HCT116 (cell line): ENCODE measurements at regions not wholly inside any gene's neighbourhood (a gene's known extent, or its start where the extent isn't known, plus 50 kb on each side); places are given as distances from the start of the nearest gene placed in this dataset.

Source experiments
- CEBPB ChIP-seq: IDR thresholded peaks from 2 replicates; pipeline ENCODE4 v1.6.1; 2012; ENCODE audit warnings: low read depth
- EZH2 ChIP-seq: fragments of 200-600 bp; sonication (generic); IDR thresholded peaks from 2 replicates; pipeline ENCODE4 v1.6.1; 2017; ENCODE audit warnings: antibody characterized with exemption, mixed run types
- POLR2A ChIP-seq: IDR thresholded peaks from 2 replicates; pipeline ENCODE4 v1.7.0; 2011; ENCODE audit warnings: borderline replicate concordance; ENCODE audit not compliant: insufficient read depth, insufficient read length; ENCODE audit errors: extremely low read depth
- POLR2AphosphoS5 ChIP-seq: IDR thresholded peaks from 2 replicates; pipeline ENCODE4 v1.6.1; 2011; ENCODE audit warnings: mild to moderate bottlenecking, low read depth, low read length, moderate library complexity
- SIN3A ChIP-seq: IDR thresholded peaks from 2 replicates; pipeline ENCODE4 v1.6.1; 2012; ENCODE audit warnings: low read depth
- YY1 ChIP-seq: IDR thresholded peaks from 2 replicates; pipeline ENCODE4 v1.6.1; 2011; ENCODE audit warnings: low read length, low read depth, moderate library complexity, mild to moderate bottlenecking; ENCODE audit not compliant: insufficient replicate concordance; ENCODE audit errors: extremely low read depth
- TF ChIP-seq, protein P1 (sequence below), 3 experiments: fragments of 200-600 bp in 1 of 3; sonication (generic) in 1 of 3; IDR thresholded peaks in 2 of 3; conservative IDR thresholded peaks in 1 of 3; 2 replicates each; pipeline ENCODE4 v1.5.1; 2012 to 2017; ENCODE audit warnings: low read depth in 2 of 3, low read length in 2 of 3, antibody characterized with exemption in 1 of 3, borderline replicate concordance in 1 of 3, control low read depth in 1 of 3, mild to moderate bottlenecking in 1 of 3, mixed read lengths in 1 of 3, mixed run types in 1 of 3, moderate library complexity in 1 of 3; ENCODE audit not compliant: insufficient read depth in 1 of 3

DNA sequence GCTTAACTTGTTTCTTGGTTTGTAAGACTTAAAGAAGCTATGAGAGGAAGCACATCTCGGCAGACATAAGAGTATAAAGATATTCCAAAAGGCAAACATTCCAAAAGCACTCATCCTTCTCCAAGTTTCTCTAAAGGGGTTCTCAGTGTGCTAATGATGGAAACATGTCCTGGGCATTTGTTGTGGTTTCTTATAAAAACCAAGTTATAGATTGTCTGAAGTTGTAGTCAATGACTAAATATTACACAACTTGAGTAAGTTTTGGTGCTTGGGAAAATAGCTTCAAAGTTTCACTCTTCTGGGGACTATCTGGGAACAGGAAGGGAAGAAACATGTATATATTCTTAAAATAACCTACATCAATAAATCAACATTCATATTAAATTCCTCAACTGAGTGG, 128.3 kb upstream of the TBX18 start:
- TF ChIP-seq POLR2A (no peak), EZH2 (no peak), CEBPB (no peak), YY1 (no peak), POLR2AphosphoS5 (no peak), SIN3A (no peak)
- TF ChIP-seq, protein P1, sequence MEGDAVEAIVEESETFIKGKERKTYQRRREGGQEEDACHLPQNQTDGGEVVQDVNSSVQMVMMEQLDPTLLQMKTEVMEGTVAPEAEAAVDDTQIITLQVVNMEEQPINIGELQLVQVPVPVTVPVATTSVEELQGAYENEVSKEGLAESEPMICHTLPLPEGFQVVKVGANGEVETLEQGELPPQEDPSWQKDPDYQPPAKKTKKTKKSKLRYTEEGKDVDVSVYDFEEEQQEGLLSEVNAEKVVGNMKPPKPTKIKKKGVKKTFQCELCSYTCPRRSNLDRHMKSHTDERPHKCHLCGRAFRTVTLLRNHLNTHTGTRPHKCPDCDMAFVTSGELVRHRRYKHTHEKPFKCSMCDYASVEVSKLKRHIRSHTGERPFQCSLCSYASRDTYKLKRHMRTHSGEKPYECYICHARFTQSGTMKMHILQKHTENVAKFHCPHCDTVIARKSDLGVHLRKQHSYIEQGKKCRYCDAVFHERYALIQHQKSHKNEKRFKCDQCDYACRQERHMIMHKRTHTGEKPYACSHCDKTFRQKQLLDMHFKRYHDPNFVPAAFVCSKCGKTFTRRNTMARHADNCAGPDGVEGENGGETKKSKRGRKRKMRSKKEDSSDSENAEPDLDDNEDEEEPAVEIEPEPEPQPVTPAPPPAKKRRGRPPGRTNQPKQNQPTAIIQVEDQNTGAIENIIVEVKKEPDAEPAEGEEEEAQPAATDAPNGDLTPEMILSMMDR (IDR thresholded peaks at IDR 0.05 in 2 of 3, conservative IDR thresholded peaks at IDR 0.05 in 1 of 3; ENCODE audit: borderline replicate concordance in 1 of 3, insufficient read depth in 1 of 3, low read depth in 2 of 3, low read length in 2 of 3) = no peak
